ENCODE measurements at regions not wholly inside any gene's neighbourhood (a gene's known extent, or its start where the extent isn't known, plus 50 kb on each side); places are given as distances from the start of the nearest gene placed in this dataset.

- DNase-seq (ENCODE audit: low read depth in 1 of 2, low spot score in 1 of 2) = no peak
Measured at GRCh38 chr11:95516786-95517185, 272.8 kb downstream of the FAM76B start.

- no peak for DNase-seq (ENCODE audit: low read depth in 1 of 2, low spot score in 1 of 2)
Measured at GRCh38 chr11:95516175-95516574, 273.4 kb downstream of the FAM76B start.

GRCh38 chr11:95515371-95515770 is 274.2 kb downstream of the FAM76B start:
- DNase-seq (ENCODE audit: low read depth in 1 of 2, low spot score in 1 of 2) = no peak

- no peak for DNase-seq (ENCODE audit: low read depth in 1 of 2, low spot score in 1 of 2)
Measured at GRCh38 chr11:95514416-95515110, 275.0 kb downstream of the FAM76B start.

GRCh38 chr11:95512682-95513081 is 276.9 kb downstream of the FAM76B start:
- no peak for DNase-seq (ENCODE audit: low read depth in 1 of 2, low spot score in 1 of 2)

GRCh38 chr11:95512177-95512576 is 277.4 kb downstream of the FAM76B start:
- DNase-seq (ENCODE audit: low read depth in 1 of 2, low spot score in 1 of 2) = no peak

- no peak for DNase-seq (ENCODE audit: low read depth in 1 of 2, low spot score in 1 of 2)
Measured at GRCh38 chr11:95508219-95508890, 277.4 kb upstream of the SESN3 start.

- no peak for DNase-seq (ENCODE audit: low read depth in 1 of 2, low spot score in 1 of 2)
Measured at GRCh38 chr11:95507794-95508193, 276.8 kb upstream of the SESN3 start.

- DNase-seq (ENCODE audit: low read depth in 1 of 2, low spot score in 1 of 2) = no peak
Measured at GRCh38 chr11:95506777-95507176, 275.8 kb upstream of the SESN3 start.

- DNase-seq (ENCODE audit: low read depth in 1 of 2, low spot score in 1 of 2) = no peak
Measured at GRCh38 chr11:95505927-95506426, 275.0 kb upstream of the SESN3 start.

GRCh38 chr11:95503047-95503446 is 272.0 kb upstream of the SESN3 start:
- no peak for DNase-seq (ENCODE audit: low read depth in 1 of 2, low spot score in 1 of 2)

GRCh38 chr11:95502522-95502921 is 271.5 kb upstream of the SESN3 start:
- no peak for DNase-seq (ENCODE audit: low read depth in 1 of 2, low spot score in 1 of 2)

- no peak for DNase-seq (ENCODE audit: low read depth in 1 of 2, low spot score in 1 of 2)
Measured at GRCh38 chr11:95501761-95502266, 270.8 kb upstream of the SESN3 start.

GRCh38 chr11:95500466-95500865 is 269.5 kb upstream of the SESN3 start:
- DNase-seq (ENCODE audit: low read depth in 1 of 2, low spot score in 1 of 2) = no peak

GRCh38 chr11:95499516-95500135 is 268.6 kb upstream of the SESN3 start:
- DNase-seq (ENCODE audit: low read depth in 1 of 2, low spot score in 1 of 2) = no peak

GRCh38 chr11:95498722-95499425 is 267.9 kb upstream of the SESN3 start:
- DNase-seq (ENCODE audit: low read depth in 1 of 2, low spot score in 1 of 2) = no peak

- DNase-seq (ENCODE audit: low read depth in 1 of 2, low spot score in 1 of 2) = no peak
Measured at GRCh38 chr11:95496901-95497300, 265.9 kb upstream of the SESN3 start.

GRCh38 chr11:95495706-95496105 is 264.7 kb upstream of the SESN3 start:
- DNase-seq (ENCODE audit: low read depth in 1 of 2, low spot score in 1 of 2) = no peak

- no peak for DNase-seq (ENCODE audit: low read depth in 1 of 2, low spot score in 1 of 2)
Measured at GRCh38 chr11:95494856-95495255, 263.9 kb upstream of the SESN3 start.

- no peak for DNase-seq (ENCODE audit: low read depth in 1 of 2, low spot score in 1 of 2)
Measured at GRCh38 chr11:95494167-95494566, 263.2 kb upstream of the SESN3 start.

GRCh38 chr11:95490625-95491024 is 259.6 kb upstream of the SESN3 start:
- no peak for DNase-seq (ENCODE audit: low read depth in 1 of 2, low spot score in 1 of 2)

All from activated T-helper 1 cell treated with anti-CD3 and anti-CD28 coated beads, Interleukin-2, amount 50 U/mL, for 16 hours (primary cell).